Esophagus squamous epithelium (tissue), 4 donors: ENCODE measurements at regions not wholly inside any gene's neighbourhood (a gene's known extent, or its start where the extent isn't known, plus 50 kb on each side); places are given as distances from the start of the nearest gene placed in this dataset.

Source experiments
- POLR2A ChIP-seq, 4 donors: fragments of 450-650 bp; IDR thresholded peaks; one replicate each; pipeline ENCODE4 v1.6.1; 2017; ENCODE audit warnings: antibody characterized with exemption in 4 of 4, mild to moderate bottlenecking in 4 of 4, moderate library complexity in 3 of 4
- TF ChIP-seq, protein P1 (sequence below), 6 experiments: fragments of 450-650 bp in 4 of 6; fragments of 200-600 bp in 2 of 6; sonication (generic) in 2 of 6; IDR thresholded peaks; one replicate each; pipeline ENCODE4 v1.5.1; 2016 to 2019; ENCODE audit warnings: antibody characterized with exemption in 6 of 6, mild to moderate bottlenecking in 4 of 6, moderate library complexity in 4 of 6

DNA sequence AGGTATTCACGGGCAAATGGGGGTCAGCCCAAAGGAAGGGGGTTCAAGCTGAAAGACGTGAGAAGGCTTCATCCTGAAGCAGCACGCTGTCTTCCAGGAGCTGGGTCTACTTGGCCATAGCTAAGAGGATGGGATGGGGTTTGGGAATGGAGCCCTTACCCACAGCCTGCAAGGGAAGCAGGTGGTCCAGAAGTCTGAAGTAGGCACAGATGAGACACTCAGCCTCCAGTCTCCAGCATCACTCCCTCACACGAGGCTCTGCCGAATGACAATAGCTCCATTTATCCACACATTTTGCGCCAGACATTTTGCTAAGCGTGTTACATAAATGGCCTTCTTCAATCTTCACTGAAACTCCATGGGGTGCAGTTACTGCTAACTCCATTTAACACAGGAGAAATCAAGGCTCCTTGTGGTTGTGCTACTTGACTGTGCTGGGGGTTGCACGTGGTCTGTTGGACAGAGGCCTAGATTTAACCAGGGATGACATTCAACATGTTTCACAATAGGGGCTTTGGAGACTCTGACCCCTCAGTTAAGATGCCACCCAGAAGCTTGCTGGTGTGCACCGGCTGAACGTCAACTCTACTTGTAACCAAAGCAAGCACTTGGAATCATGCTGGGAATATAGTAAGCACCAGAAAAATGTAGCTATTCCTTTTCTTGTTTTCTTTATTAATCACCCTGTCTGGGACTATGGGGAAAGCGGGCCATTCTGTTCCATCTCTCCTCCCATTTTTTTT is 85.3 kb downstream of the FAM241B start:
- TF ChIP-seq, protein P1, sequence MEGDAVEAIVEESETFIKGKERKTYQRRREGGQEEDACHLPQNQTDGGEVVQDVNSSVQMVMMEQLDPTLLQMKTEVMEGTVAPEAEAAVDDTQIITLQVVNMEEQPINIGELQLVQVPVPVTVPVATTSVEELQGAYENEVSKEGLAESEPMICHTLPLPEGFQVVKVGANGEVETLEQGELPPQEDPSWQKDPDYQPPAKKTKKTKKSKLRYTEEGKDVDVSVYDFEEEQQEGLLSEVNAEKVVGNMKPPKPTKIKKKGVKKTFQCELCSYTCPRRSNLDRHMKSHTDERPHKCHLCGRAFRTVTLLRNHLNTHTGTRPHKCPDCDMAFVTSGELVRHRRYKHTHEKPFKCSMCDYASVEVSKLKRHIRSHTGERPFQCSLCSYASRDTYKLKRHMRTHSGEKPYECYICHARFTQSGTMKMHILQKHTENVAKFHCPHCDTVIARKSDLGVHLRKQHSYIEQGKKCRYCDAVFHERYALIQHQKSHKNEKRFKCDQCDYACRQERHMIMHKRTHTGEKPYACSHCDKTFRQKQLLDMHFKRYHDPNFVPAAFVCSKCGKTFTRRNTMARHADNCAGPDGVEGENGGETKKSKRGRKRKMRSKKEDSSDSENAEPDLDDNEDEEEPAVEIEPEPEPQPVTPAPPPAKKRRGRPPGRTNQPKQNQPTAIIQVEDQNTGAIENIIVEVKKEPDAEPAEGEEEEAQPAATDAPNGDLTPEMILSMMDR (IDR thresholded peaks at IDR 0.05), result no peak
- TF ChIP-seq POLR2A (IDR thresholded peaks at IDR 0.05), result no peak
